Sciatic nerve (tissue), 2 donors: ENCODE measurements at regions not wholly inside any gene's neighbourhood (a gene's known extent, or its start where the extent isn't known, plus 50 kb on each side); places are given as distances from the start of the nearest gene placed in this dataset.
"Not testable (repeated sequence)": the region's sequence is repeated elsewhere in the genome, so short reads cannot be mapped to it uniquely, and the experiment has no call there.

ENCODE experiments used
- ATAC-seq: fragments of 200-7000 bp; cut with Tn5 transposase; one replicate; pipeline ENCODE4 v1.9.1; 2020; ENCODE audit warnings: mild to moderate bottlenecking, moderate library complexity
- DNase-seq: peaks from one replicate; pipeline ENCODE4 v3.0.0-alpha.2; 2020; ENCODE audit warnings: low spot score
- intact Hi-C: fragments of 100-400 bp; cut with DNase I; formaldehyde crosslinking; loops from one replicate; pipeline ENCODE4 v1.14.2; 2022
- donor health status: DM: no; HTN: no; CAD: no.
- donor health status: DM: no; HTN: no; CAD: no.

DNA sequence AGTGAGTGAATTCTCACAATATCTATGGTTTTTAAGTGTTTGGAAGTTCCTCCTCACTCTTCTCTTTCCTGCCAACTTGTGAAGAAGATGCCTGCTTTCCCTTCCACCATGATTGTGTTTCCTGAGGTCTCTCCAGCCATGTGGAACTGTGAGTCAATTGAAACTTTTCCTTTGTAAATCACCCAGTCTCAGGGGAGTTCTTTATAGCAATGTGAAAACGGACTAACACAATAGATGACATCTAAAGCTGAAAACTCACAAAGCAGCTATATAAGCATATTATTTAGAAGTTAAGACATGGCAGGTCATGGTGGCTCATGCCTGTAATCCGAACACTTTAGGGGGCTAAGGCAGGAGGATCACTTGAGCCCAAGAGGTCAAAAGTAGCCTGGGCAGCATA is 130.2 kb downstream of the ARRDC3 start:
- no peak for ATAC-seq
- intact Hi-C loops, result no loop called here

DNA sequence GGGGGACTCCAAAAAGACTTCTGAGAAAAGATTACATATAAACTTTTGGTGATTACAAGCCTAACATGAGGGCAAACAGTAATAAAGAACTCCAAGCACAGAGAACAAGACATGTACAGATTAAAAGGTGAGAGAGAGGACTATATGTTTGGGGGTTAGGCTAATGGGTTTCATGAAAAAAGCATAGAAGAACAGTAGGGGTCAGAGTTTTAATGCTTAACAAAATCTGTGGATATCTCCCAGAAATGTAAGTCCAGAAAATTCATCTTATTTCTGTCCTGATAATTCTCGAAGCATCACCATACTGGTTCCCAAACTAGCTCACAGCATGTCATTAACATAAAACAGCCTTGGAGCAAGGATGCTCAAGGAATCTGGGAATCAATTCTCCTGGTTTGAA is 137.2 kb downstream of the ARRDC3 start:
- no peak for DNase-seq
- ATAC-seq, result no peak
- intact Hi-C loops, result no loop called here

More for the DNA sequence above, 130.2 kb downstream of the ARRDC3 start:
- no peak for DNase-seq

DNA sequence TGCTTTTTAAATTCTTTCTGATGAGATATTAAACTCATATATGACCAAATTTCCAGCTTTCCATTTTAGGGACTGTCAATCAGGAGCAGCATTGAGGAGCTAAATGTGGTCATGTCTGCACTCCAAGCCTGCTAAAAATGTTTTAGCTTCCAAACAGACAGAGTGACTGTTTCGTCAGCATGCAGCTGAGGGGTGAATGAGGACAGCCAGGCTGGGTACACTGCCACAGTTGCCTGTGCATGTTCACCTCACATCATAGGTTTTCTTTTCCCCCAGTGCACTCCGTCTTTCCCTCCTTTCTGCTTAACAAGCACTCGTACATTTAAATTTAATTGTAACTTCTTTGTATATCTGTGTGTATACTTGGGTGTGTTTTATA is 138.1 kb downstream of the ARRDC3 start:
- intact Hi-C loops, result no loop called here
- ATAC-seq, result no peak
- DNase-seq, result no peak

- no peak for DNase-seq
- no peak for ATAC-seq
- intact Hi-C loops, result no loop called here
These were observed 138.6 kb downstream of the ARRDC3 start for GRCh38 chr5:91244380-91245073.

GRCh38 chr5:91243852-91244251 is 139.3 kb downstream of the ARRDC3 start:
- ATAC-seq (no peak), DNase-seq (no peak)
- intact Hi-C loops, result no loop called here

GRCh38 chr5:91243286-91243685 is 139.8 kb downstream of the ARRDC3 start:
- intact Hi-C loops, result no loop called here
- DNase-seq (no peak), ATAC-seq (no peak)

DNA sequence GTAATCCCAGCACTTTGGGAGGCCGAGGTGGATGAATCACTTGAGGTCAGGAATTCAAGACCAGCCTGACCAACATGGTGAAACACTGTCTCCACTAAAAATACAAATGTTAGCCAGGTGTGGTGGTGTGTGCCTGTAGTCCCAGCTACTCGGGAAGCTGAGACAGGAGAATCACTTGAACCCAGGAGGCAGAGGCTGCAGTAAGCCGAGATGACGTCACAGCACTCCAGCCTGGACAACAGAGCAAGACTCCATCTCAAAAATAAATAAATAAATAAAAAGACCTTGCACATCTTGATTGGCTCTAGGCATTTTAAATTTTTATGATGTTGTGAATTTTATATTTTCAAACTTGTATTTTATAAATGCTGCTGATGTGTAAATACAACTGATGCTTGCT is 141.7 kb downstream of the ARRDC3 start:
- intact Hi-C loops, DNase-seq, ATAC-seq: not testable (repeated sequence)

GRCh38 chr5:91240175-91240574 is 142.9 kb downstream of the ARRDC3 start:
- DNase-seq, result no peak
- intact Hi-C loops, result no loop called here
- ATAC-seq, result no peak

GRCh38 chr5:91235271-91235694 is 147.8 kb downstream of the ARRDC3 start:
- ATAC-seq (peak; percentile 83), DNase-seq (no peak)
- intact Hi-C loops, result no loop called here

DNA sequence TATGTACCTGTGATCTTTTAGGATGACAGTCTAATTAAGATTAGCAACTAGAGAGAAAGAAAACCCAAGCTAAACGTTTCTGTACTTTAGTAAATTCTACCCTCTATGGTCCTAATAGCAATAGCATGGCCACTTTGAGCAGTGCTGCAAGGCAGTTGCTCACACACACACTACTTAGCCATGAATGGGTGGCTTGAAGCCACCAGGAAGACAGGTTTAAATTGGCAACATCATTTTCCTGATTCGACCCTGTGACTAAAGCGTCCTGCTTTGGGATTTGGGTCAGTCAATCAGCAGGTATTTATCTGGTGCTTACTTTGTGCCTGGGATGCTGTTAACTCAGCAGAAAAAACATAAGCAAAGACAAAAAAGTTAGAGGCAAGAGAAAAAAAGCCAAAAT is 150.6 kb downstream of the ARRDC3 start:
- DNase-seq (no peak), ATAC-seq (no peak)
- intact Hi-C loops, result no loop called here

- intact Hi-C loops, result no loop called here
- no peak for DNase-seq
- ATAC-seq, result no peak
These were observed 153.9 kb downstream of the ARRDC3 start for GRCh38 chr5:91229031-91229727.

- no peak for DNase-seq
- intact Hi-C loops, result no loop called here
- peak; percentile 57 for ATAC-seq
These were observed 154.9 kb downstream of the ARRDC3 start for GRCh38 chr5:91228188-91228587.

DNA sequence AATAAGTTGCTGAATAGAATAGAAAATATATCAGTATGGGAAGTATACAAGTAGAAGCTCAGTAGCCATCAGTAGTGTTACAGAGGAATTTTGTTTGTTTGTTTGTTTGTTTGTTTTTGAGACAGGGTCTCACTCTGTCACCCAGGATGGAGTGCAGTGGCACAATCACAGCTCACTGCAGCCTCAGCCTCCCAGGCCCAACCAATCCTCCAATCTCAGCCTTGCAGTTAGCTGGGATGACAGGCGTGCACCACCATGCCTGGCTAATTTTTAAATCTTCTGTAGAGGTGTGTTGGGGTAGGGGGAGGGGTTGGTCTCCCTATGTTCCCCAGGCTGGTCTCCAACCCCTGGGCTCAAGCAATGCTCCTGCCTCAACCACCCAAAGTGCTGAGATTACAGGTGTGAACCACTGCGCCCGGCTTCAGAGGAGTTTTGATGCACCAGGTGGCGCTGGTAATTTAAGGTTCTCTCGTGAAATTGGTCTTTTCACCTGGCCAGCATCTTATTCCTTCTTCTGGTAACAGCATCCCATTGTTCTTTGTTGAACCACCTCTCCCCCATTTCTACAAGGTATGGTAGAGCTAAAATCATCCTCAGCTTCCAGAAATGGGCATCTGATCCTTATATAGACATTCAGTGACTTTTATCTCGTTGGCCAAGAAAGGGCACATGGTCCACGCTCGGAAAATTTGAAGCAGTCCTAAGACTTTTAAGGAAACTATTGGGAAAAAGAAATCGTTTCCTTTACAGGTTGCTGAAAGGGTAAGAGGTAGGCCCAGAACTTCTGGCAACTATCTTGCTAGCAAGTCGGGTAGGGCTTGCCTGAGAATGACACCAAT is 157.1 kb downstream of the ARRDC3 start:
- ATAC-seq (no peak), DNase-seq (no peak)
- intact Hi-C loops, result no loop called here

DNA sequence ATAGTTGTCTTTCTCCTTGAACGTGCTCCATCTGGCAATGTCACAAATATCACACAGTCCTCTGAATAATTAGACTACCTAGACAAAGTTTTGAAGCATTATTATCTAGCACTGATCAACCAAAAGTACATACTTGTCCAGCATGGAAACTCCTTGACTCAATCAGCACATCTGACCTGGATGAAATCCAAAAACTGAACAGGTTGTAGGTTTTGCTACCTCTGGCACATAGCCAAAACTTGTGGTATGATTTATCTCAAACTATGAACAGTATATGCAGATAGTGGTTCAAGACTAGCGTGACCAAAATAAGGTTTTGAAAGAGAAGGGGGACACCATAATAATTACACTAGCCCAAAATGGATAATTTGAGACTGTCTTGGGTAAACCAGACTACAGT is 158.1 kb downstream of the ARRDC3 start:
- intact Hi-C loops, result no loop called here
- ATAC-seq (no peak), DNase-seq (no peak)

- intact Hi-C loops, result no loop called here
- ATAC-seq, result no peak
- DNase-seq, result no peak
These were observed 158.7 kb downstream of the ARRDC3 start for GRCh38 chr5:91224456-91224855.

DNA sequence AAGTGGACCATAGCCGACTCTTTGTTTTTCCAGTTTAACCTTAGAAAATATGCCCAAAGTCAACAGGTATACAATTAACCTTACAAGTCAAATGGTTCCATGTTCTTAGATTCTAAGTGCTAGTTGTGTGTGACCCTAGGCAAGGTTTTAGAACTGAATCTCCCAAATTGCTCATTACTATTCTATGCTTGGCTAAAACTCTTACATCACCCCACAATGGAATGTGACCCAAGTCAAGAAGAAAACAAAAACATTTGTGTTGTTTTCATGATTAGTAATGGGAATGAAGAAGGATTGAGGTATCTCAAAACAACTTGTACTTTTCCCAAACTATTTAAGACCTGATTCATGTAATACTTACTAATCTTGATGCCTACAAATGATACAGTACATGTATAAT is 159.2 kb downstream of the ARRDC3 start:
- DNase-seq (no peak), ATAC-seq (no peak)
- intact Hi-C loops, result no loop called here

DNA sequence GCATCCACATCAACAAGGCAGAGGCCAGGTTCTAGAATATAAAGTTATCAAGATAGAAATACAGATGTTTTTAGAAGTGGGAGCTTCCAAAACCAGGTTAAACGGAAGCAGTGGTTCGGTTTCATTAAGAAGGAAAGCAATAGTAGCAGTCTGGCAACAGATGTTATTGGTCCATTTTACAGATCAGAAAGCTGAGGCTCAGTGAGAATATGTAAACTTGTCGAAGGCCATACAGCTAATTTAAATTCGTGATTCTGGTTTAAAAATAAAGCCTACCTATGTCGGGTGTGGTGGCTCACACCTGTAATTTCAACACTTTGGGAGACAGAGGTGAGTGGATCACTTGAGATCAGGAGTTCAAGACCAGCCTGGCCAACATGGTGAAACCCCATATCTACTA is 160.6 kb downstream of the ARRDC3 start:
- intact Hi-C loops, result no loop called here
- no peak for DNase-seq
- no peak for ATAC-seq

GRCh38 chr5:91221917-91222316 is 161.2 kb downstream of the ARRDC3 start:
- intact Hi-C loops, result no loop called here
- ATAC-seq, result no peak

DNA sequence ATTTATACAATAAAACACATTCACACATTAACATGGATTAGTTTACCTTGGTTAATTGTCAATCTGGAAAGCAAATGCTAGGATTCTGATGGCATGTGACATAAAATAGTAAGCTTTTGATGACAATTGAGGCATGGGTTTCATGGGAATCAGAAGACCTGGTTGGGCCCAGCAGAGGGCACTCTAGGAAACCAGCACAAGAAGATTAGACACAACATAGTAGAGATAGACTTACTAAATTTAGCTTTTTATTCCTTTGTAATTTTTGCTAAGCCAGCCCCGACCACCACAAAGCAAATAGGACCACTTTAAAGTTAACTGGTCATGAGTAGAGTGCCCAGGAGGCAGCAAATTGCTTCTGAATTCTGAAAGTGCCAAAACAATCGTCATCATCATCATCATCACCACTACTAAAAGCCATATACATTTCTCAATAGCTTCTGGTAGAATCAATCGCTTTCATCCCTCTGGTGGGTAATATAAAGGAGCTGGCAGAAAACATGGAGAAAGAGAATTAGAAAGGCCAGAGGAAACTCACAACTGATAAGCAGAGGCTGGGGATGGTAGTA is 163.2 kb downstream of the ARRDC3 start:
- intact Hi-C loops, result no loop called here
- ATAC-seq (no peak), DNase-seq (no peak)

More at GRCh38 chr5:91221917-91222316, 161.2 kb downstream of the ARRDC3 start:
- DNase-seq, result no peak
